ENCODE measurements at regions not wholly inside any gene's neighbourhood (a gene's known extent, or its start where the extent isn't known, plus 50 kb on each side); places are given as distances from the start of the nearest gene placed in this dataset.

DNA sequence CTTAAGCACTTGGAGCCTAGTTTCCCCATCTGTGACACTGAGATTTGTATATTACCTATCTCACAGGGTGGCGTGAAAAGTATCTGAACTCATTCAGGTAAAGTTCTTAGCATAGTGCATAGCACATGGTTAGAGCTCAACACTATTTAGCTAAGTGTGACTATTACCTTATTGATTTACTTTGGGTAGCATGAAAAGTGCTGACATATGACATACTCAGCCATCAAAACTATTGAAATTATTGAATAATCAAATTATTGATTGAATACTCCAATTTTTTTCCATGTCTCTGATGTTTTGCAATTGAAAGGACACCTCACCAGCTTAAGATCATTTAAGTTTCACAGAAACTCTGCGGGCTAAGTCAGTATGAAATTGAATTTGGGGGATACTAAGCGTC lies 715.0 kb downstream of the EFNB2 start:
- DNase-seq: no peak

DNA sequence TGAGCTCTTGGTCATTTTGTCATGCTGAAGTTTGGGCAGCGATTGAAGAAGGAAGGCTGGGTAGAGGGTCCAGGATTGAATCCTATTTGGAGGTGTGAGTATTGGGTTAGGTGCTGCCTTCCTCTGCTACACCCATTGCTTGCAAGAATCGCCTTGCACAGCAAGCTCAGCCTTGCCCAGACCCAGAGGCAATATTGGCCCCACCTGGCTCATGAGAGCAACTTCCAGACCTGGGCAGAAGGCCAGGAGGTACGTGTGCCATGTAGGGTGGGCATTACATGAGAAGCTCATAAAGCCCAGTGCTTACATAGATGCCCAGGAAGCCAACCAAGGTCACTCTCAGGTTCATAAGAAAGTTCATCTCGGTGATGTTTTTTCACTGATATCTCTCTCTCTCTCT lies 718.0 kb downstream of the EFNB2 start:
- no peak for DNase-seq

- DNase-seq: no peak
Observed at GRCh38 chr13:105816994-105817393, 718.5 kb downstream of the EFNB2 start.

DNA sequence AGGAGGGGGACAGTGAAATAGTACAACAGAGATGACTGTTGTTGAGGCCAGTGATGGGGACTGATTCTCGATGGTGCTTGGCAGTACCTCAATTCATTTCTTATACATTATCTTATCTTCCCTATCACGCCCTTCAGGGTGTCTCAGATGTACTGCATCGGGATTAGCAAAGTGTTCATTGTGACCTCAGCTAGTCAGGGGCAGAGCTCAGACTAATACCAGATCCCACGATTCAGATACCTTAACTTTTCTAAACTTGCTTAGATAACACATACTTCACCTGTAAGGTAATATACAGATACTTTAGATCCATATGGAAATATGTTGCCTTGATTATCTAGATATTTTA lies 720.6 kb downstream of the EFNB2 start:
- no peak for DNase-seq

DNA sequence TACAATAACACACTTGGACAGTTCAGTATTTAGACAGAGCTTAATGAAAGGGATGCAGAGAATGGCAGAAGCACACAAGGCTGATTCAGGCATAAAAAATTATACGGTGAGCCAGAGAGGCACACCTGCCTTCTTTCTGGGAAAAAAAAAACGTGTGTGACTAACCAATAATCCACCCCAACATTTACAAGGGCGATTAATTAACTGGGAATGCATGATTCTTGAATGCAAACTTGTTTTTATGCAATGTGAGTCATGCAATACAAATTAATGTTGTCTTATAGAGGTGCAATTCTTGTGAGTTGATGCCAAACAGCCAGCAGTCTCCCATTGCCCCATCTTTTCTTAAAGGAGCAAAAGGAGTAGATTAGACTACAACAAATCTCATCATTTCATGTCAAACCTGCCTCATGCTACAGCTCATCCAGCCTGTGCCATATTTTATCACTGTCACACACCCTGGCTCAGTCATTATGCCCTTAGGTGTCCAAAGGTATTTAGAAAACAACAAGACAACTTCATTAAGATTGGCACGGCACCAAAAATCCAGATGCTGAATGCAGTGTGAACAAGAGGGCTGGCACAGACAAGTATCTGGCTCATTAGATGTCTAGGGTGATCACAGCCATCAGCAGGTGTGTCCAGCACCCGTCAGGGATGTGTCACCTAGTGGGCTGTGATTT lies 721.1 kb downstream of the EFNB2 start:
- DNase-seq: no peak

DNA sequence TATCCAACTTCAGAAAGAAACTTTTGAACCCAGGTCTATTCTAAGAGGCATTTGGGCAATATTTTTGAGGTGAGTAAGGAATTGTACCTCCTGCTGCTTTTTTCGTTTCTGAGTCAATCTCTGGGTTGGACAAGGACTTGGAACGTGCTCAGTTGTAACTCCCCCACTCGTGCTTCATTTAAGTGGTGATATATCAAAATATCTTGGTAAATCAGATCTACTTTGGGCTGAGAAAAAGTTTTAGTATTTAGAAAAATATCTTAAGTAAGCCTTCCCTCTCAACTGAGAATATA lies 728.9 kb downstream of the EFNB2 start:
- DNase-seq: no peak

DNA sequence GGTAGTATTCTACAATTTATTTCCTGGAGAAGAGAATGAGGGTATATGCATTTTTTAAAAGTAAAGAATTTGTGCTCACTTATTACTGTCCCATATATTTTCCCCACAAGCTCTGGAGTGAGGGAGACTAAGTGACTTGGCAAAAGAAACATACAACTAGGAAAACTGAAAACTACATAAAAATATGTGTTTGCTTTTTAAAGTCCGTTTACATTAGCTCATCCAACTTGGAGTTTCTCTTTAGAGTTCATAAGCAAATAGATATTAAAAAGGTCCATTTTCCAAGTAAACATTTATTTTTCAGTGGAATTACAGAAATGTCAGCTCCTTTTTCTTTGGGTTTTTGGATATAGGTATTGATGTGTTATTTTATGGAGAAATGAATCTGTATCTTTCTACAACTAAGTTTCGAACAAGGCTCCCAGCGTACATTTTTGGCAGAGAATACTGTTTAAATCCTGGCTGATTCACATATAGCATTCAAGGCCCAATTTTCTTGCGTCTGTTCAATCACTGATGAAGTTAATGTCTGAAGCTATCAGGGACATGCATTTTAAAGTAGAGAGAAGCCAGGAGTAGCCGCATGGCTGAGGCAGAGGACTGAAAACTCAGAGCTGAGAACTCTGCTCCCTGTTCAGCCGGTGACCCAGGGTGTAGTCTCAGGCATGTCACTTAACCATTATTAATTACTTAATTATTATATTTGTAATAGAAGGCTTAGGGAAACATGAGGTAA lies 729.4 kb downstream of the EFNB2 start:
- DNase-seq: no peak

- no peak for DNase-seq
Observed at GRCh38 chr13:105804561-105805190, 730.8 kb downstream of the EFNB2 start.

GRCh38 chr13:105799155-105799554 lies 736.3 kb downstream of the EFNB2 start:
- DNase-seq: no peak

DNA sequence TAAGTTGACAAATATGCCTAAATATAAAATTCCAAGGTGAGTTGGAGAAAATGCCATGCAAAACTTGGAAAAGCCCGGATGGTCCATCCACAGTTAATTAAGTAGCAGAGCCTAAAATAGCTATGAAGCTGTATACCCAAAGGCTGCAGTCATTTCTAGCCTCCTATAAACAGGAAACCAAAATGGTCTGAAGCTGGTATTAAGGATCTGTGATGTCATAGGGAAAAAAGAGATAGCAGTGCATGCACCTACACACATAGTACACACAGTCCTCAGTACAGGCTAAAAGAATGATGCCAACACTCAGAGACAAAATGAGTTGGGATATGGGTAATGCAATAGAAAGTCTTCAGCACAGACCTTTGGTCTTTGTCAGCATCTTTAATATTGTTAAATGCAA lies 736.9 kb downstream of the EFNB2 start:
- no peak for DNase-seq

DNA sequence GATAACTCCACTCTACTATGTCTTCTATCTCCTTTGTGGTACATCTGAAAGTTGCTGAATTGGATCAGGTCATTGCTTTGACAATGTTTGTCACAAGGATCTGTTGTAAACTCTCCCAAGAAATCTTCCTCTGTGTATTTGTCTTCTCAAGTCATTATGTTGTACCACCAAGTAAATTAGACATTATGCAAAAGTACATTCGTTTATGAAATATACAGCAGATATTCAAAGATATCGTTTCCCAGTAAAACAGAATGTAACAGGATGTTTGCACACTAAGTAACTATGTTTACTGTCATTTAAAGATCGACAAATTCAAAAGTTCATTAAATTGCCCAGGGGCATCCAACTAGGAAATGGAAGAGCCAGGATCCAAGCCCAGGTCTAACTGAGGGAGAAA lies 739.4 kb downstream of the EFNB2 start:
- DNase-seq: no peak

GRCh38 chr13:105790923-105791322 lies 744.5 kb downstream of the EFNB2 start:
- DNase-seq: no peak

DNA sequence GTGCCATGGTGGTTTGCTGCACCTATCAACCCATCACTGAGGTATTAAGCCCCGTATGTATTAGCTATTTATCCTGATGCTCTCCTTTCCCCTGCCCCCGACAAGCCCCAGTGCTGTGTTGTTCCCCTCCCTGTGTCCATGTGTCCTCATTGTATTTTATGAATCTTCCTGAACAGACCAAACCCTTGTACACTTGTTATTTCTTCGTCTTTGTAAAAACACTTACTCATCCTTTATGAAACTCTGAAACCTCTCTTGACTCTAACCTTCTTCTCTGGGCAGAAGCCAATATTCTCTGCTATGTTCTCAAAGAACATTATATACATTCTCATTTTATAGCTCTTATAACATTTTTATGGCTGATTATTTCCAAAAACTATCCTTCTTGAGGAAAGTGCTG lies 746.9 kb downstream of the EFNB2 start:
- DNase-seq: no peak

DNA sequence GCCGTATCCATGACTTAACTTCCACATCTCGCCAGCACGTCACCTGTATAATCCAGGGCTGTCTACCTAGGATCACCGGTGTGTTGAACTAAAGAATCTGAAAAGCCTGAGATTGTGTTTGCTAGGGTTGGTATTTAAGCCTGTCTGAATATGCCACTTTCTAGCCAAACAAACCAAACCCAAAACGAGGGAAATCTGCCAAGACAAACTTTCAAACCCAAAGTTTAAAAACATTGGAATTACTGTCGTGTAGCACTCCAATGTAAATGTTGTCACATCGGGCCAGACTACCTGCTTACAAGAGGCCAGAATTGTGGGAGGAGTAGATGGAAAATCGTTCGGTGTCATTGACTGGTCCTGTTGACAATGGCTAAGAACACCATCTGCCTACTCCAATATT lies 747.8 kb downstream of the EFNB2 start:
- no peak for DNase-seq

DNA sequence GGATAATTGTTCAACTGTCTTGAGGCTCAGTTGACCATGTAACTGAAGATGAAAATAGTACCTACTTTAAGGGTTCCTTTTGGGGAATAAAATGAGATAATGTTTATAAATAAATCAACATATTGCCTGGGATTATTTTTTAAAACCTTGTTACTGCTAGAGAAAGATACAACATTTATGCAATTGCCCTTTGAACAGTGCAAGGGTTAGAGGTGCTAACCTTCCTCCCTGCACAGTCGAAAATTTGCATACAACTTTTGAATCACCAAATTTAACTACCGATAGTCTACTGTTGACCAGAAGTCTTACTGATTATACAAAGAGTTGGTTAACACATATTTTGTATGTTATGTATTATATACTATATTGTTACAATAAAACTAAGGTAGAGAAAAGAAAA lies 750.0 kb downstream of the EFNB2 start:
- DNase-seq: no peak

- DNase-seq: no peak
Observed at GRCh38 chr13:105783261-105783660, 752.2 kb downstream of the EFNB2 start.

- DNase-seq: no peak
Observed at GRCh38 chr13:105778196-105778595, 757.3 kb downstream of the EFNB2 start.

DNA sequence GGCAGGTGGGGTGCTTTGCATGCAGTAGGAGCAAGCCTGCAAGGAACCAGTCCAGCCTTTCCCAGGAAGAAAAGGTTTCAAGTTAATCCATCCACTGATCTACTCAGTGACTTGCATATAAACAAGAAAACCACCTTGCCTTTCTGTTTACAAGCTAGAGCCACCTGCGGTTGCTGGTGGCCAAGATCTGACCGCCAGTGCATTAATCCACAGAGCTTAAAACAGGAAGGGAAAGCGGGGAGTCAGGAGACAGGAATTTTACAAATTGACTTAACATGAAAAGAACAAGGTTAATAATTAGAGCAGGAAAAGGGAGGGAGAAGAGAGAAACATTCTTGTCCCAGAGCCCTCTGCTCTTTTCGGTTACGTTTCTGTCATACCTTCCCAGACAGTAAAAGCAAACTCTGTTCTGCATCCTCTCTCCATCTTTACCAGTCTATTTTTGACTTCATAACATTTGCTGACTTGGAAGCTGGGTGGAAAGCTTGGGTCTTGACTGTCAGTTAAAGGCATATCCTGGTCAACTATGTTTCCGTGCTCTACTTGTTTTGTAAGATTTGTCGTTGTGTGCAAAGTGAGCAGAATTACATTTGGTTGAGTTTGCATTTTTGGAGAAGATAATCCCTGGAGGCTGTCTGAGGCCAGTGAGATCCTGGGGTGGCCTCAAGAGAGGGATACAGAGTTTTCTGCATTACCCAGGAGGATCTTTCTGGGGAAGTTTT lies 760.6 kb downstream of the EFNB2 start:
- DNase-seq: no peak

- peak; percentile 7 for DNase-seq
Observed at GRCh38 chr13:105773863-105774538, 761.5 kb downstream of the EFNB2 start.

DNA sequence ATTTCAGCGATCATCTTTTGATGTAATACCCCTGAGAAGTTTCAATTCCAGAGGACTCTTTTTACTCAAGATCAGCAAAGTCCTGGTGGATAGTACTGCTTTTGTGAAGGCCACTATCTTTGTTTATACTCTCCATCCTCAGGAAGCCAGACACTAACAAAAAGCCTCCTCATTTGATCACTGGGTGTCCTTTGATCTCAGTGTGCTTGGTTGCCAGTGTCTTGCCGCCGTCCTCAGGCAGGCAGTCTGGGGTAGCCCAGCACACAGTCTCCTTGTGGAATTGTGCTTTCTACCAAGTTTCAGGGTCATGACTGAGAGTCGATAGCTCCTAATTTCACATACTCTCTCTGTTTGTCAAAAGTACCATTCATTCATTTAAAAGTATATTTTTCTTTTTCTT lies 762.2 kb downstream of the EFNB2 start:
- no peak for DNase-seq

DNA sequence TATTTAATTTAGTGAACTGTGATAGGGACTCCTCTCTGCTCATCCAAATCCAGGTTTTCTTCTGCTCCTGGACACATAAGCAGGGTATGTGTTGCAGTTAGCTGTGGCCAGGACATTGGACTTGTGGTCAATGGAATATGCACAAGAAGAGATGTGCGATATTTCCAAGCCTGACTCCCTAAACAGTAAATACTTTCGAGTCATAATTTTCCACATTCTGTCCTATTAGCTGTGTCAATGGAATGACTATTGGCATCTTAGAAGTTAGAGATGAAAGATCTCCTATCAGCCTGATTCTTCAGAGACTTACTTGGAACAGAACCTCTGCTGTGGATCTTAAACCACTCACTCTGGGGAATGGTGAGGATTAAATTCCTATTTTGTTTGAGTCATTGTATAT lies 771.0 kb downstream of the EFNB2 start:
- DNase-seq: no peak

DNA sequence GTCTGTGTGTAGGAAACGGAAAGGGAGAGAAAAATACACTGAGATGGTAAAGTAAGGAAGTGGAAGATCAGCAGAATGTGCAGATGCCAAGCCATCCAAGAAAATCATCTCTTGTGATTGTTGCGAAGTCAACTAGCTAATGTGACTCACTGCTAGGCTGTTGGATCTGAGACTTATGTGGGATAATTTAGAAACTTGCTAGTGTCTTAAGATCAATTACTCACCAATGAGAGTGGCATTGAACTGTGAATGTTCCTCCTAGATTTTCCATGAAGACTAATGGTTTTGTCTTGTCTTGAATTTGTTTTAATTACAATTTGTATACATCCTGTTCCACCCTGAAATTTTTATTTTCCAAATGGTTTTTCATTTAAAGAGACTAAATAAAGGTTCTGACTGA lies 771.6 kb downstream of the EFNB2 start:
- no peak for DNase-seq

DNA sequence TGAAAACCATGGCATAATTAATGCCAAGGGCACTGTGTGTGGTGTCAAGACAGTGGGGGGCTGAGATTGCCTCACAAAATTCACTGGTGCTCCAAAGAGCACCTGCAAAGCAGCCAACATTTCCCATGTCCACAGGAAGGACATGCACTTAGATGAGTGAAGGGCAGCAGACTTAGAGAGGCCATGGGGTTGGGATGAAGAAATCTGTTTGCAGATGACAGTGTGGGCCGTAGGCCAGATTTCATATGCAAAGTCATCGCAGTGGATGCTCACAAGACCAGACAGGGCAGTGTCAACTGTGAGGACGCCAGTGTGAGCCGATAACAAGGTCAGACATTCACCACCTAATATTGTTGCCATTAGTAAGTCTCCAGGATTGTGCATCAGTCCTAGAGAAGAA lies 773.4 kb downstream of the EFNB2 start:
- no peak for DNase-seq
